ENCODE measurements at regions not wholly inside any gene's neighbourhood (a gene's known extent, or its start where the extent isn't known, plus 50 kb on each side); places are given as distances from the start of the nearest gene placed in this dataset.
"Not testable (repeated sequence)": the region's sequence is repeated elsewhere in the genome, so short reads cannot be mapped to it uniquely, and the experiment has no call there.

GRCh38 chr7:83821866-83822265 is 172.9 kb upstream of the SEMA3E start:
- no peak for DNase-seq

- no peak for DNase-seq
Measured at GRCh38 chr7:83820641-83821040, 171.7 kb upstream of the SEMA3E start.

GRCh38 chr7:83819911-83820310 is 171.0 kb upstream of the SEMA3E start:
- peak; percentile 42 for DNase-seq

- no peak for DNase-seq
Measured at GRCh38 chr7:83814480-83814879, 165.5 kb upstream of the SEMA3E start.

- DNase-seq = not testable (repeated sequence)
Measured at GRCh38 chr7:83812563-83812962, 163.6 kb upstream of the SEMA3E start.

- no peak for DNase-seq
Measured at GRCh38 chr7:83808982-83809381, 160.0 kb upstream of the SEMA3E start.

GRCh38 chr7:83807774-83808173 is 158.8 kb upstream of the SEMA3E start:
- no peak for DNase-seq

- DNase-seq = peak; percentile 10
Measured at GRCh38 chr7:83806538-83806937, 157.6 kb upstream of the SEMA3E start.

GRCh38 chr7:83799333-83799732 is 150.4 kb upstream of the SEMA3E start:
- DNase-seq = no peak

- no peak for DNase-seq
Measured at GRCh38 chr7:83798489-83798888, 149.6 kb upstream of the SEMA3E start.

GRCh38 chr7:83796760-83797159 is 147.8 kb upstream of the SEMA3E start:
- no peak for DNase-seq

GRCh38 chr7:83794829-83795228 is 145.9 kb upstream of the SEMA3E start:
- peak; percentile 53 for DNase-seq

GRCh38 chr7:83793558-83793957 is 144.6 kb upstream of the SEMA3E start:
- no peak for DNase-seq

GRCh38 chr7:83791737-83792136 is 142.8 kb upstream of the SEMA3E start:
- DNase-seq = no peak

GRCh38 chr7:83786858-83787257 is 137.9 kb upstream of the SEMA3E start:
- no peak for DNase-seq

GRCh38 chr7:83782628-83783027 is 133.7 kb upstream of the SEMA3E start:
- no peak for DNase-seq

GRCh38 chr7:83778073-83778443 is 129.1 kb upstream of the SEMA3E start:
- no peak for DNase-seq

- DNase-seq = no peak
Measured at GRCh38 chr7:83777406-83778072, 128.6 kb upstream of the SEMA3E start.

- DNase-seq = no peak
Measured at GRCh38 chr7:83769407-83769806, 120.5 kb upstream of the SEMA3E start.

- DNase-seq = no peak
Measured at GRCh38 chr7:83751217-83751616, 102.3 kb upstream of the SEMA3E start.

- DNase-seq = no peak
Measured at GRCh38 chr7:83749495-83749894, 100.6 kb upstream of the SEMA3E start.

GRCh38 chr7:83739527-83739926 is 90.6 kb upstream of the SEMA3E start:
- peak; percentile 89 for DNase-seq

- no peak for DNase-seq
Measured at GRCh38 chr7:83738291-83738835, 89.4 kb upstream of the SEMA3E start.

- no peak for DNase-seq
Measured at GRCh38 chr7:83732305-83732704, 83.4 kb upstream of the SEMA3E start.

GRCh38 chr7:83731154-83731553 is 82.2 kb upstream of the SEMA3E start:
- DNase-seq = no peak
